G401.6 (cell line): ENCODE measurements at regions not wholly inside any gene's neighbourhood (a gene's known extent, or its start where the extent isn't known, plus 50 kb on each side); places are given as distances from the start of the nearest gene placed in this dataset.

Experiments used
- FAIRE-seq: peaks from 2 replicates; lab custom pipeline; 2012; peaks lifted over from hg19 to GRCh38; lab: Jason Lieb, UNC

DNA sequence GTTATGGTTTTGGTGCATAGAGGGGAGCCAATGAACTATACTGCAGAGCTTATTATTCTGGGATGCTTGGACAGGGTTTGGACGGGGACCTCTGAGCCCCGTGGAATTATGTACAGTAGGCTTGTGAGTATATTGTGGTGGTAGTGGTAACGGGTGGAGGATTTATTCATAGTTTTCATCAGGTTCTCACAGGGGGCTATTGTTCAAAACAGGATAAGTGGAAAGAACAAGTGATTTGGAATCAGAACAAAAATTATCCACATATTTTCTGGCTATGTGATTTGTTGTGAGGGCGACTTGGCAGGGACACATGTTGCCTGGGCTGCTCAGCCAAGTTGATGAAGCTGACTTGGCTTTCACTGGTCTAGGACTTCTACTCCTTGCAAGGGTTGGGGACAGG lies 64.6 kb upstream of the ELOVL5 start:
- FAIRE-seq: no peak

DNA sequence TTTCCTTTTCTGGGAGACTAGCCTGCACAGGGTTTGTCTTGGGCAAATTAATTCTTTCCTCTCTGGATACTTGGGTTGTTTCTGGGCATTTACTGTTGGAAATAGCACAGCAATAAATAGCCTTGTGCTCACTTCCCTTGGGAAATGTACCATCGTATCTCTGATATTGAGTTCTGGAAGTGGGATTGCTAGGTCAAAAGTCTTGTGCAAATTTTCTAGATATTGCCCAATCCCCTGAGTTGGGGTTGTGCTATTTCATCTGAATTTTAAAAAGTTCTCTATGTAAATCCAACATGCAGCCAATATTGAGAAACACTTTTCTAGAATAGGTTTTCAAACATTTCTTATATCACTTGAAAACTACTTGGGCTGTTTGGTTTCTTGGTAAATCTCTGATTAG lies 64.0 kb upstream of the ELOVL5 start:
- FAIRE-seq: no peak

DNA sequence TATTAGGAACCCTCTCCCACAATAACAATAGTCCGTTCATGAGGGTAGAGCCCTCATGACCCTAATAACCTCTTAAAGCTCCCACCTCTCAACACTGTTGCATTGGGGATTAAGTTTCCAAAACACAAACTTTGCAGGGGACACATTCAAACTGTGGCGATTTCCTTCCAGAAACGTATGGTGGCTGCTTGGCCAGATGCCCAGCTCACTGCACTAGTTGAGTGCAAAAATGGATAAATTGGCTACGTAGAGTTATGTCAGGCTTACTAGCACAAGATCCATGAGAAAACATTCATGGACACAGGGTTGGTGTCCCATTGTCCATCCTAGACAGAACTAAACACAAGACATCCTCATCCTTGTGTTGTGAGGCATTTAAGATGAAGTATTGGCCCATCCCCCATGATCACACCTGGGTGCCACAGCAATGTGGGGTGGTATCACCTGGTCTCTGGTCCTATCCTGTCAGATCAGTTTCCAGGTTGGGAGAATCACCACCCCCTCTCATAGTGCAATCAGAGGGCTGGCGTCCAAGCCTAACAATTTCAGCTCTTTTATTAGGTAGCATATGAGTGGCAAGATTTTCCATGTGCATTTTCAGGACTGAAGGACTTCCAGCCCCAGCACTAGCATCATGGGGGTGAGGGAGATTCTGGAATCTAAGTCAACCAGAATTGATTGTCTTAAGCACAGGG lies 63.4 kb upstream of the ELOVL5 start:
- no peak for FAIRE-seq

DNA sequence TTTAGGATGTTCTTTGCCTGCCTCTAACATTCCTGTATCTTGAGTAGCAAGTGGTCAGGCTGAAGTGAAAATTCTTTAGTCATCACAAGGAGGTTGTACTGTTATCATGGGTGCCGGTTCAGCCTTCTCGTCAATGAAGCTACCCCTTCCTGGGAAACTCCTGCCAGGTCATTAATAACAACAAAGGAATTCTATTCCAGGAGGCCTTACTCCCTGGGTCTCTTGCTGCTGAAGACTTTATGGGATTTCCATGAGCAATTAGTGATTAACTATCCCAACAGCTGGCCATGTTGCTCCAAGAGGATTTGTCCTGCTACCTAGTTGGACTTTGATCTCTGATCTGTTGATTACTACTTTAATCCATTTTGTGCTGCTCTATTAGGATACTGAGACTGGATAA lies 62.7 kb upstream of the ELOVL5 start:
- no peak for FAIRE-seq

DNA sequence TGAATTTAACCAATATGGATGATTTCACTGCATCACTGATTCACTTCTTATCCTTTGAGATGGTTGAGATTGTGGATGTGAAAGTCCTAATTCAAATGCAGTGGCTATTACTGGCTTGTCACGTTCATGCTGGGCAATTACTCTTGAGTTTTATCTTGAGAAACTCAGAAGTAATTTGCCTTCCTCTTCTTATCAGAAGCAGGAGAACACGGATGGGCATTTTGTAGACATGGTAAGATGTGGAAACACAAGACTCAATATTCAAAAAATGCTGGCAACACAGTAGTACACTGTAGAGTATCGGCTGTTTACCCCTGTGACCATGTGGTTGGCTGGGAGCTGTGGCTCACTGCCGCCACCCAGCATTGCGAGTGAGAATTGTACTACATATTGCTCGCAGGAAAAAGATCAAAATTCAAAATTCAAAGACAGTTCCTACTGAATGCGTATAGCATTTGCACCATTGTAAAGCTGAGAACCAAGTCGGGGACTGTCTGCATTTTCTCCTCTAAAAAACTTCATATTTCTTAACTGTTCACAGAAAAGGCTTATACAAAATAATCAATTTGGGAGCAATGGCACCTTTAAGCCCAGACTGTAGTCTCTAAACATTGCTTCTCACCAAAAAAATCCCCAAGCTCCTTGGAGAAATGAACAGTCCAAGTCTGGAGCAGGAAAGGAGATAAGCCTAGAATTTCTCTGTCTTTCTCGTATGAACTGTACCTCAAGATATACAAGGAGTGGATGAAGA lies 61.9 kb upstream of the ELOVL5 start:
- peak; percentile 8 for FAIRE-seq

DNA sequence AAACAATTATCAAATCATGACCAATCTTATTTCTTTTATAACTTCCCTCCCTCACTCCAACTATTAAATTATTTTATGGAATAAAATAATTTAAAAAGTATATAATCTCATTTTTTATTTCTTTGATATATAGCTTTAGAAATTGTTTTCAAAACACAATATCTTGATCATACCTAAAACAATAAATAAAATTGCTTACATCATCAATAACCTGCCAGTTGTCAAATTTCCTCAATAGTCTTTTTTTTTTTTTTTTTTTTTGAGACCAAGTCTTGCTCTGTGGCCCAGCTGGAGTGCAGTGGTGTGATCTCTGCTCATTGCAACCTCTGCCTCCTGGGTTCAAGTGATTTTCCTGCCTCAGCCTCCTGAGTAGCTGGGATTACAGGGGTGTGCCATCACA lies 60.1 kb upstream of the ELOVL5 start:
- FAIRE-seq: peak; percentile 42

DNA sequence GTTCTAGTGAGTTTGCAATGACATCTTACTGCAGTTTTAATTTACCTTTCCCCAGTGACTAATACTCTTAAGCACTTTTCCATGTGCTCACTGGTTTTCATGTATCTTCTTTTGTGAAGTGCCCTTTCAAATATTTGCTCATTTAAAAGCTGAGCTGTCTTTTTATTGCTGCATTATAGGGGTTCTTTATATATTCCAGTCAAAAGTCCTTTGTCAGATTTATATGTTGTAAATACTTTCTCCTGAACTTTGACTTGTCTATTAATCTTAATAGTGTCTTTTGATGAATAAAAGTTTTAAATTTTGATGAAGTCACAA lies 50.2 kb upstream of the ELOVL5 start:
- no peak for FAIRE-seq

DNA sequence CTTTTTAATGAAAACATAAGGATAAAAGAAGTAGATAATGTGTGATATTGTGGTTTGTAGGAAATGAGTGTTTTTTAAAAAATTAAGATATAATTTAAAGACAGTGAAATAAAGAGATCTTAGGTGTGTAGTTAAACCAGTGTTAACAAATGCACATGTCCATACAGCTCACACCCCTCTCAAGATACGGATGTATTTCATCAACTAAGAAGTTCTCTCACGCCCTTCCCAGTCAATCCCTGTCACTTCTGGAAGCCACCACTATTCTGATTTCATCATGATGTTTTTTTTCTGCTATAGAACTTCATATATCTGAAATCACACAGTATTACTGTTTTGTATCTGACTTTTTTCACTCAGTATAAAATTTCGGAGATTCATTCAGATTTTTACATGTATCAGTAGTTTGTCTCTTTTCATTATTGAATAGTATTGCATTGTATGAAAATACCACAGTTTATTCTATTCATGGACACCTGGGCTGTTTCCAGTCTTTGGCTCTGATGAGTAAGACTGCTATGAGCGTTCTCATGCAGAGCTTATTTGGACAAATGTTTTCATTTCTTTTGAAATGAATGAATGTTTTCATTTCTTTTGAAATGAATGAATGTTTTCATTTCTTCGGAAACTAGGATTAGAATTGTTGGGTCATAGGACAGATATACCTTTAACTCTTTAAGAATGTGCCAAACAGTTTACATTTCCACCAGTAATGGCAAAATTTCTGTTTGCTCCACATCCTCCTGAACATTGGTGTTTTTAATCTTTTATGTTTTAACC lies 49.7 kb upstream of the ELOVL5 start:
- FAIRE-seq: no peak
